GM19193 (cell line): ENCODE measurements at regions not wholly inside any gene's neighbourhood (a gene's known extent, or its start where the extent isn't known, plus 50 kb on each side); places are given as distances from the start of the nearest gene placed in this dataset.

Experiments
- POLR2A ChIP-seq: IDR thresholded peaks from 4 replicates; pipeline ENCODE4 v1.6.1; 2011; ENCODE audit not compliant: insufficient read depth, insufficient read length; ENCODE audit errors: extremely low read depth

DNA sequence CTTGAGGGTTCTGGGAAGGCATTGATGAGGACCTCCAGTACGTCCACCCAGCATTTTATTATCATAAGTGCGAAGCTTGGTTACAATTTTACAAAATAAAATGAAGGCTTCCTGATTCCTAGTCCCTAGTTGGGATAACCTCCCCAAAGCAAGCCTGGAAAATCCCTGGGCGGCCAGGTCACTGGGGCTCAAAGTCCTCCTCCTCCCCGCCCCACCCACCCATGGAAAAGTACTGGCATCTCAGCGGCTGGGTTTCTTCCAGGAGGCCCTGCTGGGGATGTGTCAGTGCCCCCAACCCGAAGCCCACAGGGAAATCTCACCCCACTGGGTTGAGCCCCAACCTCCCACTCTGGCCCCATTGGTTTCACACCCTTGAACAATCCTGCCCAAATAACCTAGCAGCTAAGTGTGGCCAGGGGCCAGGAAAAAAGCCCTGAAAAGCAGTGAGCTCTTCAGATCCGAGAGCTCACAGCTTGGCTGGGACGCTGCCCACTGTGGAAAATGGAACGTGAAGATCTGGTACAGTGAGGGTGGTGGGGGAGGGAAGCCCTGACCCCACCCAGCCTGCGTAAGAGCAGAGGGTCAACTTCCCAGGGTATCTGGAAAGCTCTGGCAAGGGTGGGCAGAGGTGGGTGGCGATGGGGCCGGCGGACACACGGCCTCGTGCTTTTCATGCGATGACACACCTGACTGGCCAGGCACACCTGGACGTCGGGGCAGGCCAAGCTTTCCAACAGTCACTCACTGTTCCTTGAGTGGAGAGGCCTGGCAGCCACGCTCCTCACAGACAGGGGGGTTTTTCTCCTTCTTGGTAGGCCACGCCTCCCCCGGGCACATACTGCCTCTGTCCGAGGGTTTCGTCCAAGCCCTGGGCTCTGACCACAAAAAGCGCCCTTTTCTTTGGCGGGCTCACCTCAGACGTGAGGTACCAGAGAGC lies 324.5 kb downstream of the SOX9 start:
- TF ChIP-seq POLR2A: no peak

DNA sequence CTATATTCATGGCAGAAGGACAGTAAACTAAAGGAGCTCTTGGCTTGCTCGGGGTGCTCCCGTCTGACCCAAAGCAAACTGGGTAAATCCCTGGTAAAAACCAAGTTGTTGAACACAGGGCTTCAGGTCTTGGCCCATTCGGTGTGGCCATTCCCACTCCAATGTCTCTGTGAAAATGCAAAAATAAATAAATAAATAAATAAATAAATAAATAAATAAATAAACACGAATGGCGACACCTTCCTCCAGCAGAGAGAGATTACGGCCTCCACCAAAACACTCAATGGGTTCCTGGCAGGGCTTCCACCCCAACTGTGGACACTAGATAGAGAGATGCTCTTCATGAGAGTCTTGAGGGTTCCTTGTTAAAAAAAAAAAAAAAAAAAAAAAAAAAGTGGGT lies 325.3 kb downstream of the SOX9 start:
- no peak for TF ChIP-seq POLR2A

DNA sequence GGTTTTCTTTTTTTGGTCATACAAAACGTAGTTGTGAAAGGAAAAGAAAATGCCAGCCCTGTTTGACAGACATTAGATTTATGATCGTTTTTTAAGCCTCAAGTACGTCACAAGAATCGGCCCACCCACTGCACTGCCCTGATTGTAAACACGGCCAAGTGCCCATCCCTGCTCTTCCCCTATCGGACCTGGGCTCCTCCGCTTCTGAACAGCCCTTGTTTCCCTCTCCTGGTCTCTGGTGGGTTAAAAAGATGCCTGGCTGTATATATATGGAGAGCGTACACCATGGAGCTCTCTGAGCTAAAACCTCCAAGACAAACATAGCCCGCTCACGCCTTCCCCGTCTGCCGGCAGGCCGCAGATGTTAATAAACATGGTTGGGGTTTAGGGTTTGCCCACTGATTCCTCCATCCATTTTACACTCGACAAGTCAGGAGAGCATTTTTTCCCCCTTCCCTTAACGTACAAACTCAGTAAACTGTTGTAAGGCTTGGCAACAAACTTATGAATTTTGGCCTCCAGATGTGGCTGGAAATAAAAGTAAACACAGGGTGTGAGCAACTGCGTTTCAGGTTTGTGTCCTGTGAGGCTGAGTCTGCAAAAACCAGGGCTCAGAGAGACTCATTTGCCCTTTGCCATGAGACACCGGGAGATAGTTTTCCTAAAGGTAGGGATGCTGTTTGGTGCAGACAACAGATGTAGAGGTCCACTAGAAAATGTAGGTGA lies 325.9 kb downstream of the SOX9 start:
- TF ChIP-seq POLR2A: no peak

DNA sequence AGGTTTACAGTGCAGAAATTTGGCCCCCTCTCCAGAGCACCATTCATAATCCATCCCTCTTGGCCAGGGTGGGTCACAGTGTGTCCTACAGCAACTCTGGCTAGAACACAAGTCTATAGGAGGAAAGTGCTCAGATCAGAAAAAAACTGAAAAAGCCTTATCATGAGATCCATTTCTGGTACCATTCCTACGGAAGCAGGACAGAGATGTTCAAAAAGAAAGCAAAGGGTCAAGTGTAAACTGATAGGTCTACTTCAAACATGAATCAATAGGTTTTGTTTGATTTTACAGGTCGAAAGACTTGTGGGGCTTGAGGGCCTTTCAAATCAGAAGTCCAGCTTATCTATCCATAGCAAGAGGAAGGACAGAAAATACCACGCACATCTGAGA lies 326.4 kb downstream of the SOX9 start:
- no peak for TF ChIP-seq POLR2A

DNA sequence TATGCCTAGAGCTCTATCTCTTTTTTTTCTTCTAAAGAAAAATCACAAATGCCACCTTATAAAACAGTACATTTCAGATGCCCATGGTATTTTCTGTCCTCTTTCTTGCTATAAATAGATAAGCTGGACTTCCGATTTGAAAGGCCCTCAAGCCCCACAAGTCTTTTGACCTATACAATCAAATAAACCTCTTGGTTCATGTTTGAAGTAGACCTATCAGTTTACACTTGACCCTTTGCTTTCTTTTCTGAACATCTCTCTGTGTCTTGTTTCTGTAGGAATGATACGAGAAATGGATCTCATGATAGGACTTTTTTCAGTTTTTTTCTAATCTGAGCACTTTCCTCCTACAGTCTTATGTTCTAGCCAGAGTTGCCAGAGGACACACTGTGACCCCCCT lies 327.2 kb downstream of the SOX9 start:
- TF ChIP-seq POLR2A: no peak

DNA sequence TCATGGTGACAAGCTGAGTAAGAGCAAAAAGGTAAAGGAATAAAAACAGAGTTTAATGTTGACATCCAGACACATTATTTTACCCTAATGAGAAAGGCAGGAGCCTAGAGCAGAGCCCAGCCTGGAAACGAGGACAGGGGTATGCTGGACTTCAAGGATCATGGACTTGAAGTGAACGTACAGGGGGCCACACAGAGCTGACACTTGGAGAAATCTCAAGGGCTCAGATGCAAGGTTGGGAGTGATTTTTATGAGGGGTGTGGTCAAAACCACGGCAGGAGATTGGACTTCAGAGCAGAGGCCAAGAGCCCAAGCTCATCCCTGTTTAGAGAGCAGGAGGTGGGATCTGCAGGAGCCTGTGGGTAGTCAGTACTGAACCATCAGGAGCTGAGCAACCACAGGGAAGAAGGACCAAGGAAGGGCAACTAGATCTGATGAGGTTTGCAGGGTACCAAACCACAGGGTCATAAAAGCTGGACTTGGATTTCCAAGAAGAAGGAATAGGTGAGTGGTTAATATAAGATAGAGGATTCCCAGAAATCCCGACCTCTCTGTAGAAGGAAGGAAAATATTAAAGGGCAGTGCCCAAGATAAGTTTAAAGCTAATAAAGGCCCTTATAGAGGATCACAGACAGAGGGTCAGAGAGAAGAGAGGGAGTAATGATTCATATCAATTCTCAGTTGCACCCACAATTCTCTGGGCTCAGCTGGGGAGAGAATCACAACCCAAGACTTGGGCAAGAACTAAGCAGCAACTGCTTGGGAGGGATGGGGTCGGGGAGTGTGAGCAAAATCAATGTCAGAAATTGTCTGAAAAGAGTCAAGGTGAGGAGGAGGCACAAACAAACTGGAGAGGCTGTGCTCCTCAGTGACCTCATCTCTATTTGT lies 331.7 kb downstream of the SOX9 start:
- TF ChIP-seq POLR2A: no peak

DNA sequence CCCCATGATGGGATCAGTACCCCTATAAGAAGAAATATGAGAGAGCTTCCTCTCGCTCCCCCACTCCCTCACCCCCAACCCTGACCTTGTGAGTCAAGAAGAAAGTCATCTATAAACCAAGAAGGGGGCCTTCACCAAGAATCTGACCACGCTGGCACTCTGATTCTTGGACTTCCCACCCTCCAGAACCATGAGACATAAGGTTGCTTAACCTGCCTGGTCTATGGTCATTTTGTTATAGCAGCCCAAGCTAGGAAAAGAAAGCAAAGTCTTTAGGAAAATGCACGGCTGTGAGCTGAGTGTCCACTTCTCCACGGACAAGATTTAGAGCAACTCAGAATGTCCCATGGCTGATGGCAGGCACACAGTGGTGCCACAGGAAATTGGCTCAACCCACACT lies 333.5 kb downstream of the SOX9 start:
- no peak for TF ChIP-seq POLR2A

DNA sequence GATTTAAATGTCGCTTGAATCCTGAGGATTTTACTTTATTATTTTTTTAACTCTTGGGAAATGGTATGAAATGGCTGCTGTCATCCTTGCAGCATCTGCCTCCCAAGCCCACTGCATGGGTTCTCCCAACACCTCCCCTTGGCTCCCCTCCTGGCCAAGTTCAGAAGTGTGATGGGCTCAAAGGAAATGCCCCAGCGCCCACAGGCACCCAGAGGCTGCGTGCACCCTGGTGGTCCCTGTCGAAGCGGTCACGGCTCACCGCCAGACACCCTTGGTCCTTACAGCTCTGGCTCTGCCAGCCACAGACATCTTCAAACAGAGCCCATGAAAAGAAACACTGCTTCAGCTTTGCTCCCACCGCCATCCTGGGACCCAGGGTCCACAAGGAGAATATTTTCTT lies 334.7 kb downstream of the SOX9 start:
- no peak for TF ChIP-seq POLR2A

DNA sequence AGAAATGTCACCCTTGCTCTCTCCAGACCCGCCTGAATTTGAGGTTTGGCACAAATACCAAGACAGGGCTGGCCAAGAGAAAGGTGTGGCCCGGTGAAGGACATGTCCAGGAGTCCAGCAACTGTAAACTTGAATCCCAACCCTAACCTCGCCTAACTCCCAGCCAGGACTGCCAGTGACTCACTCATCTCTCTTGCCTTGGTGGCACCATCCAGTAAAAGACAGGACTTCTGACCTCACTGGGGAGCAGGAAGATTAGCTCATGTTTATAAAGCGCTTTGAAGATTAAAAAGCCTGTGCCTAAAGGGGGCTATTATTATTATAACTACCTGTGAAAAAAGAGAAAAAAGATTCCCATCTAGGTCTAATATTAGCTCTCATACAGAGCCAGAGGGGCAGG lies 335.3 kb downstream of the SOX9 start:
- no peak for TF ChIP-seq POLR2A

DNA sequence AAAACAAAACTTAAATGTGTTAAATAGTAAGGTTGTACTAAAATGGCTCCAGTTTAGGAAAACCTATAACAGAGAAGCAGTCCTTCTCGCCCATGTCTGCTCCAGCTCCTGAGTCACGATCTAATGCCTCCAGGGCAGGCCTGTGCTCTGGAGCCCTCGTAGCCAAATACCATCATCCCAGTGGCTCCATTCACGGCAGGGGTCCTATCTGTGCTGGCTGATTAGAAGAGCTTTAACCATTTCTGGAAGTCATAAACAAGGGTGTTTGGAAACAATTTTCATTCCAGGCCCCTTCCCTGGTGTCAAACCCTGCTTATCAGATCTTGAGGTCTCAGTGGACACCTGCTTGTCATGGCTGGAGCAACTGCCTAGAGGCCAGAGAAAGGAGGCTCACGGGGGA lies 336.9 kb downstream of the SOX9 start:
- no peak for TF ChIP-seq POLR2A

DNA sequence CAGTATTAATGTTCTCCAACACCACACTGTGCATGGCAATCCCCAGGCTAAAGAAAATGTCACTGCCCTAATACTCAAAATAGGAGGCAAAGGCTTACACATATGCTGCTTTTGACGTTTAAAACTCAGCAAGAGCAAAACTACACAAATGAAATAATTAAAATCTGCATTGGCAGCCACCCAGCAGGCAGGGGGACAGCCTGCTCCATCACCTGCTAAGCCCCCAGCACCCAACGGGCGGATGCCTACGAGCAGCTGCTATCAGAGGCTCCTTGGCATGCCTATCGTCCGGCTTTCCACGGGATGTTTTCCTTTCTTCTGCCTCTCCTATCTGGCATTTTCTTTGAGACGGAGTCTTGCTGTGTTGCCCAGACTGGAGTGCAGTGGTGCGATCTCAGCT lies 337.5 kb downstream of the SOX9 start:
- no peak for TF ChIP-seq POLR2A

DNA sequence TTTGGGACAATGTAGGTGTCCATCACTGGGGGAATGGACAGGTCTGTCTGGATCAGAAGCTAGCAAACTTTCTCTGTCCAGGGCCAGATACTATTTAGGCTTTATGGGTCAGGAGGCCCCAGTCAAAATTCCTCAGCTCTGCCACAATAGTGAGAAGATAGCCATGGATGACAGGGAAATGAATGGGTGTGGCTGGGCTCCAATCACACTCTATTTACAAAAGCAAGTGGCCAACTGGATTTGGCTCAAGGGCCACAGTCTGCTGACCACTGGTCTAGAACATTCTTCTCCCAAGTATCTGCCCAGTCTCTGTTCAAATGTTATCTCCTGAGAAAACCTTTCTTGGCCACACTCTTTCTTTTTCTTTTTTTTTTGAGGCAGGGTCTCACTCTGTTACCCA lies 339.9 kb downstream of the SOX9 start:
- no peak for TF ChIP-seq POLR2A

DNA sequence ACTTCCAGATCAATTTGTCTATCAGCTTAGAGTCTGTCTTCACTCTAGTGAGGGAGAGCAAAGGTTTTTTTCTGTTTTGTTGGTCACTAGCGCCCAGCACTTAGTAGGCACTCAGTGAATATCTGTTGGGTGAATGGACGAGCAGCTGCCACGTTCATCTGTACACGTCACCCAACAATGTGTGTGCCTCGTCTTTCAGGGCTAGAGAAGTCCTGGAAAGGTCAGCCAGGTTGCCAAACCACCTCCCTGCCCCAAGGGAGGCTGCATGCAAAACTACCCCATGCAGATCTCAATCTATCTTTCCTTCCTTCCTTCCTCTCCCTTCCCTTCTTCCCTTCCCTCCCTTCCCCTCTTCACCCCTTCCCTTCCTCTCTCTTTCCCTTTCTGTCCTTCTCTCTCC lies 340.9 kb downstream of the SOX9 start:
- no peak for TF ChIP-seq POLR2A

DNA sequence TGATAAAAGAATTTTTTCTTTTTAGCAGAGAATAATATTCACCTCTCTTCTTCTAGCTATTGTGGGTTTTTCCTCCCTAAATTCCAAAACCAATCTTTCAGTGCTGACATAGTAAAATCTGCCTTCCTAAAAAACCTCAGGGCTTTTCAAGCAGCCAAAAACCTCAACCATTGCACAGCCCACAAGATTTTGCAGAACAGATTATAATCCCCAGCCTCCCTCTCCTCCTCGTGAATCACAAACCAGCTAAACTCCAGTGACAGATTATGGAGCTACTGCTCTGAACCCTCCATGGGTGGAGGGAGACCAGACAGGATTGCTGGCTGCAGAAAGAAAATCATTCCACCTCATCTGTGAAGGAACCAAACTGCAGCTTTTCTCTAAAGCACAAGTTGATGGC lies 341.6 kb downstream of the SOX9 start:
- TF ChIP-seq POLR2A: no peak

DNA sequence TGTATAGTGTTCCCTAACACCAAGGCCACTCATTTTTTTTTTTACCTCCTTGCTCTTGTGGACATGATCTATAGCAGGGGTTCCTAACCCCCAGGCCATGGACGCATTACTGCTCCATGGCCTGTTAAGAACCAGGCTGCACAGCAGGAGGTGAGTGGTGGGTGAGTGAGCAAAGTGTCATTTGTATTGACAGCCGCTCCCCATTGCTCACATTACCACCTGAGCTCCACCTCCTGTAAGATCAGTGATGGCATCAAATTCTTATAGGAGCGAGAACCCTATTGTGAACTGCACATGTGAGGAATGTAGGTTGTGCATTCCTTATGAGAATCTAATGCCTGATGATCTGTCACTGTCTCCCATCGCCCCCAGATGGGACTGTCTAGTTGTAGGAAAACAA lies 342.0 kb downstream of the SOX9 start:
- TF ChIP-seq POLR2A: no peak

DNA sequence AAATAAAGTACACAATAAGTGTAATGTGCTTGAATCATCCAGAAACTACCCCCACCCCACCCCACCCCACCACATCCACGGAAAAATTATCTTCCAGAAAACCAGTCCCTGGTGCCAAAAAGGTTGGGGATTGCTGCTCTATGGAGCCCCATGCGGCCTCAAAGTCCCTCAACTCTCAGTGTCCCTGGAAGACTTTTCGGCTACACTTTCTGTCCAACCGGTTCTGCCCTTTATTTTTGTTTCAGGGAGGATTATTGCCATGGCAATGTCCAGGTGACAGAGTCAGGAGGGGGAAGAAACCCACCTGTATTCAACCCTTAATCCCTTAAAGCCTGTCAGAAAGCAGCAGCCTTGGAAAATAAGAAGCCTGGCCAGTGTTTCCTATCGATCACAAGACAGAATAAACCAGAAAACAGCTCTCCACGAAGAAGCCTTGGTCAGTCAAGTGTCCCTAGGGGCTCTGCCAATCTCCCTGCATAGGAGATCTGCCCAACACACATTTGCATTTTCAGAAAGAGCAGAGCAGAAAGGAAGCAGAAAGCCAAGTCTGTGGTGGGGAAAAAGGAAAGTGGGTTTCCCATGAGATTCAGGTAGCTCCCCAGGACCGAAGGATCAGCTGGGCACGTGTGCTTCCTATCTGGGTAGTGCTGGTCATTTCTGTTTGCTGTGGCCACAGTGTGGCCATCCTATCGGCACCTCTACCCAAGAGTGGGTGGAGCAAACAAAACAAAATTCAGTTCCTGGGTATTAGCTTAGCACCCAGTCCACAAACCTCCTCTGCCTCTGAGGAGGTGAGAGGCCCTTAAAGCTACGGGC lies 342.7 kb downstream of the SOX9 start:
- TF ChIP-seq POLR2A: no peak
